ENCODE measurements at regions not wholly inside any gene's neighbourhood (a gene's known extent, or its start where the extent isn't known, plus 50 kb on each side); places are given as distances from the start of the nearest gene placed in this dataset.

DNA sequence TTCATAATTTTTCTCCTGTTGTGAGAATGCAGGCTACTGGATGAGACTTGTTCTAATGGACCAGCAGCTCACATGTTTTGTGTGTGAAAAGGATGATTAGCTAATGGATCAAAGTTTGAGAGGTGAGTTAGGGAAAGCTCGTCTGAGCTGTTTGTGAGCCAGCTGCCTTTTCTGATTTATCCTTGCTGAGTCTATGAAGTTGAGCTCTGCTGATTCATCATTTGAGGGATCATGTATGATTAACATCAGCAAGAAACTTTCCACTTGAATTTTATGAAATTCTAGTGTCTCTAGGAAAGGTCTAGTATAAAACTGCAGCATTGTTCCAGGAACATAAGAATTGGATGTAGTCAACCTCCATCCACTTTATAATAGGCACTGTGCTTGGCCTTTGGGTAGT, 698.7 kb downstream of the NTRK3 start:
- H3K36me3 ChIP-seq (ENCODE audit: control insufficient read depth in 1 of 2, insufficient read depth in 2 of 2, low read length in 2 of 2), result no peaks in the 10 kb centered on the region
- POLR2A ChIA-PET, result no interaction called here
- no TSS peak for BruUV-seq (replicated peaks)
- H3K9ac ChIP-seq (ENCODE audit: low read length), result no peak overlapping the region
- no peak overlapping the region for H3K4me3 ChIP-seq (replicated peaks in 1 of 2; ENCODE audit: low read depth in 1 of 2, low read length in 2 of 2)
- TF ChIP-seq, protein P1, sequence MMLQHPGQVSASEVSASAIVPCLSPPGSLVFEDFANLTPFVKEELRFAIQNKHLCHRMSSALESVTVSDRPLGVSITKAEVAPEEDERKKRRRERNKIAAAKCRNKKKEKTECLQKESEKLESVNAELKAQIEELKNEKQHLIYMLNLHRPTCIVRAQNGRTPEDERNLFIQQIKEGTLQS (IDR thresholded peaks at IDR 0.05), result no peak
- TF ChIP-seq EZH2phosphoT487 (IDR thresholded peaks at IDR 0.05; ENCODE audit: borderline replicate concordance) (no peak), POLR2AphosphoS5 (IDR thresholded peaks at IDR 0.05; ENCODE audit: low read depth, low read length) (no peak)
- no peak overlapping the region for H3K27ac ChIP-seq (ENCODE audit: low read depth, low read length)
- H3K9me2 ChIP-seq (ENCODE audit: insufficient read depth), result no peaks in the 10 kb centered on the region
- H3K27me3 ChIP-seq (ENCODE audit: insufficient read depth, low read length), result no peaks in the 10 kb centered on the region
- no peak overlapping the region for H2AFZ ChIP-seq (ENCODE audit: low read depth, low read length, poor library complexity, severe bottlenecking)
- H3K4me2 ChIP-seq (ENCODE audit: low read length), result no peak overlapping the region
- H4K20me1 ChIP-seq (ENCODE audit: insufficient read depth), result no peaks in the 10 kb centered on the region
- RAD21 ChIA-PET (ENCODE audit: low non-redundant PET in 1 of 2, low total read pairs in 2 of 2, uncharacterized antibody in 2 of 2, unreplicated experiment in 2 of 2), result no interaction called here
- no peaks in the 10 kb centered on the region for H3K79me2 ChIP-seq (ENCODE audit: insufficient read depth, low read length)
- no peaks in the 10 kb centered on the region for H3K4me1 ChIP-seq (ENCODE audit: control insufficient read depth in 1 of 2, insufficient read depth in 2 of 2, low read length in 2 of 2)
- DNase-seq (ENCODE audit: low read depth, low spot score) (no peak), ATAC-seq (no peak)
- intact Hi-C loops (cut with micrococcal nuclease), result no loop called here
- peaks cover 0 to 6% of the 10 kb centered on the region in 2 experiments; a peak in 3 of 4 replicates for H3K9me3 ChIP-seq (ENCODE audit: control insufficient read depth in 1 of 2, insufficient read depth in 1 of 2, low read depth in 1 of 2, low read length in 2 of 2)
- CTCF ChIA-PET, result no interaction called here

DNA sequence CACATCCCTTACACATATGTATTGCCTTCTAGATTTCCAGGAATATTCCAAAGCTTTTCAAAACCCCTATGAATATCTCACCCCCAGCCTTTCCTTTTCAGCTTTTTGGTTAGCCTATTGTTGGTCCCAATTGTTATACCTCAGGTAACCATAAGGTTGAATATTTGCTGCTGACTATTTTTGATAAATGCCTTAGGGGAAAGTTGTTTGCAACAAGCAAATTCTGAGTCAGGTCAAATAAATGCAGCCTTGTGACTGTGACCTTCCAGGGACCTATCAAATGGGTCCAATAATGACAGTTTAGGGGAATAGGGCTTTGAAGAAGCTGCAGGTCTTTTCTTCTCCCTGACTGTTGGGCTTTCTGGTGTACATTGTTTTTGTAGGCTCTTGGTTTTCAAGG, 699.7 kb downstream of the NTRK3 start:
- BruUV-seq (replicated peaks), result no TSS peak
- Histone ChIP-seq H4K20me1 (ENCODE audit: insufficient read depth) (no peaks in the 10 kb centered on the region), H2AFZ (ENCODE audit: low read depth, low read length, poor library complexity, severe bottlenecking) (no peak overlapping the region), H3K9me2 (ENCODE audit: insufficient read depth) (no peaks in the 10 kb centered on the region), H3K27ac (ENCODE audit: low read depth, low read length) (no peak overlapping the region), H3K36me3 (ENCODE audit: control insufficient read depth in 1 of 2, insufficient read depth in 2 of 2, low read length in 2 of 2) (no peaks in the 10 kb centered on the region), H3K4me2 (ENCODE audit: low read length) (no peak overlapping the region), H3K9ac (ENCODE audit: low read length) (no peak overlapping the region), H3K4me3 (replicated peaks in 1 of 2; ENCODE audit: low read depth in 1 of 2, low read length in 2 of 2) (no peak overlapping the region), H3K4me1 (ENCODE audit: control insufficient read depth in 1 of 2, insufficient read depth in 2 of 2, low read length in 2 of 2) (no peaks in the 10 kb centered on the region), H3K27me3 (ENCODE audit: insufficient read depth, low read length) (no peaks in the 10 kb centered on the region), H3K9me3 (ENCODE audit: control insufficient read depth in 1 of 2, insufficient read depth in 1 of 2, low read depth in 1 of 2, low read length in 2 of 2) (peaks cover 0 to 6% of the 10 kb centered on the region in 2 experiments; a peak in 3 of 4 replicates), H3K79me2 (ENCODE audit: insufficient read depth, low read length) (no peaks in the 10 kb centered on the region)
- ChIA-PET POLR2A (no interaction called here), CTCF (no interaction called here), RAD21 (ENCODE audit: low non-redundant PET in 1 of 2, low total read pairs in 2 of 2, uncharacterized antibody in 2 of 2, unreplicated experiment in 2 of 2) (no interaction called here)
- no peak for DNase-seq (ENCODE audit: low read depth, low spot score)
- intact Hi-C loops (cut with micrococcal nuclease), result no loop called here
- no peak for ATAC-seq
- TF ChIP-seq ZNF274 (IDR thresholded peaks at IDR 0.05; ENCODE audit: low read depth, low read length) (no peak), EGR1 (IDR thresholded peaks at IDR 0.05; ENCODE audit: low read depth) (no peak), EZH2 (IDR thresholded peaks at IDR 0.05) (no peak), ELF1 (IDR thresholded peaks at IDR 0.05; ENCODE audit: borderline replicate concordance, low read depth) (no peak), POLR2A (IDR thresholded peaks at IDR 0.05; ENCODE audit: borderline replicate concordance, extremely low read depth, insufficient read depth, insufficient read length) (no peak), ZFX (IDR thresholded peaks at IDR 0.05) (no peak), CBX3 (IDR thresholded peaks at IDR 0.05; ENCODE audit: low read depth) (no peak), JUND (IDR thresholded peaks at IDR 0.05) (no peak), SIN3A (IDR thresholded peaks at IDR 0.05; ENCODE audit: low read depth) (no peak), RAD21 (IDR thresholded peaks at IDR 0.05; ENCODE audit: low read depth) (no peak), REST (IDR thresholded peaks at IDR 0.05; ENCODE audit: low read depth) (no peak)
- TF ChIP-seq, protein P2, sequence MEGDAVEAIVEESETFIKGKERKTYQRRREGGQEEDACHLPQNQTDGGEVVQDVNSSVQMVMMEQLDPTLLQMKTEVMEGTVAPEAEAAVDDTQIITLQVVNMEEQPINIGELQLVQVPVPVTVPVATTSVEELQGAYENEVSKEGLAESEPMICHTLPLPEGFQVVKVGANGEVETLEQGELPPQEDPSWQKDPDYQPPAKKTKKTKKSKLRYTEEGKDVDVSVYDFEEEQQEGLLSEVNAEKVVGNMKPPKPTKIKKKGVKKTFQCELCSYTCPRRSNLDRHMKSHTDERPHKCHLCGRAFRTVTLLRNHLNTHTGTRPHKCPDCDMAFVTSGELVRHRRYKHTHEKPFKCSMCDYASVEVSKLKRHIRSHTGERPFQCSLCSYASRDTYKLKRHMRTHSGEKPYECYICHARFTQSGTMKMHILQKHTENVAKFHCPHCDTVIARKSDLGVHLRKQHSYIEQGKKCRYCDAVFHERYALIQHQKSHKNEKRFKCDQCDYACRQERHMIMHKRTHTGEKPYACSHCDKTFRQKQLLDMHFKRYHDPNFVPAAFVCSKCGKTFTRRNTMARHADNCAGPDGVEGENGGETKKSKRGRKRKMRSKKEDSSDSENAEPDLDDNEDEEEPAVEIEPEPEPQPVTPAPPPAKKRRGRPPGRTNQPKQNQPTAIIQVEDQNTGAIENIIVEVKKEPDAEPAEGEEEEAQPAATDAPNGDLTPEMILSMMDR (IDR thresholded peaks at IDR 0.05 in 2 of 3, conservative IDR thresholded peaks at IDR 0.05 in 1 of 3; ENCODE audit: borderline replicate concordance in 1 of 3, insufficient read depth in 1 of 3, low read depth in 2 of 3, low read length in 2 of 3), result no peak
- TF ChIP-seq, protein P1 (IDR thresholded peaks at IDR 0.05), result no peak
